ENCODE measurements at regions not wholly inside any gene's neighbourhood (a gene's known extent, or its start where the extent isn't known, plus 50 kb on each side); places are given as distances from the start of the nearest gene placed in this dataset.

- Histone ChIP-seq H3K27me3 (no peaks in the 10 kb centered on the region), H3K9me3 (no peaks in the 10 kb centered on the region), H3K4me3 (no peak overlapping the region), H3K27ac (no peak overlapping the region), H3K4me1 (no peaks in the 10 kb centered on the region), H3K36me3 (no peaks in the 10 kb centered on the region)
- in situ Hi-C loops (cut with MboI; ENCODE audit: low pct_ligation_motif_present in 1 of 4, low pct_unique_long_range_greater_than_20kb in 1 of 4, low sequenced_read_pairs in 3 of 4), result no loop called here
- WGBS, 2 donors (ENCODE audit: low coverage in 1 of 2), result 43 to 90% methylated on average over 1 to 4 of the region's 4 CpGs
- no peak for DNase-seq
- intact Hi-C loops (cut with DNase I; ENCODE audit: low total_unique reads), result no loop called here
- TF ChIP-seq, protein P1, sequence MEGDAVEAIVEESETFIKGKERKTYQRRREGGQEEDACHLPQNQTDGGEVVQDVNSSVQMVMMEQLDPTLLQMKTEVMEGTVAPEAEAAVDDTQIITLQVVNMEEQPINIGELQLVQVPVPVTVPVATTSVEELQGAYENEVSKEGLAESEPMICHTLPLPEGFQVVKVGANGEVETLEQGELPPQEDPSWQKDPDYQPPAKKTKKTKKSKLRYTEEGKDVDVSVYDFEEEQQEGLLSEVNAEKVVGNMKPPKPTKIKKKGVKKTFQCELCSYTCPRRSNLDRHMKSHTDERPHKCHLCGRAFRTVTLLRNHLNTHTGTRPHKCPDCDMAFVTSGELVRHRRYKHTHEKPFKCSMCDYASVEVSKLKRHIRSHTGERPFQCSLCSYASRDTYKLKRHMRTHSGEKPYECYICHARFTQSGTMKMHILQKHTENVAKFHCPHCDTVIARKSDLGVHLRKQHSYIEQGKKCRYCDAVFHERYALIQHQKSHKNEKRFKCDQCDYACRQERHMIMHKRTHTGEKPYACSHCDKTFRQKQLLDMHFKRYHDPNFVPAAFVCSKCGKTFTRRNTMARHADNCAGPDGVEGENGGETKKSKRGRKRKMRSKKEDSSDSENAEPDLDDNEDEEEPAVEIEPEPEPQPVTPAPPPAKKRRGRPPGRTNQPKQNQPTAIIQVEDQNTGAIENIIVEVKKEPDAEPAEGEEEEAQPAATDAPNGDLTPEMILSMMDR (IDR thresholded peaks at IDR 0.05), result no peak
These were observed 124.4 kb upstream of the MRPS22 start for GRCh38 chr3:139219463-139219862.

DNA sequence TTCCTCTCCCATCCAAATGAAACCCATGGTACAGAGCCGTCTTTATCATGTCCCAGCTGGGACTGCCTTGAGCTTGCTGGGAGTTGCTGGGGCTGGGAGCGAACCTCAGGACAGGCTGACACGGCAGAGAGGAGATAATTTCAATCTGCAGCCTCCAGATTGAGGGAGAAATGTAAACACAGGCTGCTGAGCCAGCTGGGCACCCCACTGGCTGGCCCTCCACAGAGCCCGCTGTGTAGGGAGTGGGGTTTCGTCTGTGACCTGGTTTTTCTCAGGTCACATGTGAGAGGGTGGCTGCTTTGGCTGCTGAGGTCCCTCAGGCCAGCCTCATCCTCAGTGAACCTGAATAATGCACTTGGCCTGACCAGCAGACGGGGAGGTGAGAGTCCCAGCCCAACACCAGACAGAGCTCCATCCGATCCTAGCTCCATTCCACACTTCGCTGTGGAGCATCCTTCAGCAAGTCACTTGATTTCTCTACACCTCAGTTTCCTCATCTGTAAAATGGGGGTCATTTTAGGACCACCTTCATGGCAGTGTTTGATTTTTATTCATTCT is 121.6 kb upstream of the MRPS22 start:
- Histone ChIP-seq H3K27me3 (no peaks in the 10 kb centered on the region), H3K4me3 (no peak overlapping the region)

GRCh38 chr3:139225548-139225947 is 118.3 kb upstream of the MRPS22 start:
- Histone ChIP-seq H3K27ac (no peak overlapping the region), H3K9me3 (no peaks in the 10 kb centered on the region), H3K4me1 (no peaks in the 10 kb centered on the region), H3K27me3 (no peaks in the 10 kb centered on the region), H3K36me3 (no peaks in the 10 kb centered on the region), H3K4me3 (no peak overlapping the region)
- no peak for DNase-seq
- in situ Hi-C loops (cut with MboI; ENCODE audit: low pct_ligation_motif_present in 1 of 4, low pct_unique_long_range_greater_than_20kb in 1 of 4, low sequenced_read_pairs in 3 of 4) (no loop called here), intact Hi-C loops (cut with DNase I; ENCODE audit: low total_unique reads) (no loop called here)
- WGBS, 2 donors (ENCODE audit: low coverage in 1 of 2), result 43 to 61% methylated on average over 1 to 4 of the region's 4 CpGs
- TF ChIP-seq, protein P1 (IDR thresholded peaks at IDR 0.05), result no peak
- TF ChIP-seq EP300 (IDR thresholded peaks at IDR 0.05; ENCODE audit: low read depth) (no peak), POLR2A (IDR thresholded peaks at IDR 0.05) (no peak), POLR2AphosphoS5 (IDR thresholded peaks at IDR 0.05) (no peak)

More for the DNA sequence above, 121.6 kb upstream of the MRPS22 start:
- Histone ChIP-seq H3K36me3 (no peaks in the 10 kb centered on the region), H3K4me1 (no peaks in the 10 kb centered on the region), H3K27ac (no peak overlapping the region), H3K9me3 (no peaks in the 10 kb centered on the region)
- intact Hi-C loops (cut with DNase I; ENCODE audit: low total_unique reads) (no loop called here), in situ Hi-C loops (cut with MboI; ENCODE audit: low pct_ligation_motif_present in 1 of 4, low pct_unique_long_range_greater_than_20kb in 1 of 4, low sequenced_read_pairs in 3 of 4) (no loop called here)
- 70% methylated on average over 8 of the region's 8 CpGs; no CpG with 5 or more reads in 1 of the 2 donors for WGBS, 2 donors (ENCODE audit: low coverage in 1 of 2)
- no peak for DNase-seq
- TF ChIP-seq POLR2AphosphoS5 (IDR thresholded peaks at IDR 0.05), result no peak
- no peak for TF ChIP-seq EP300 (IDR thresholded peaks at IDR 0.05; ENCODE audit: low read depth)
- TF ChIP-seq, protein P1 (IDR thresholded peaks at IDR 0.05), result no peak
- no peak for TF ChIP-seq POLR2A (IDR thresholded peaks at IDR 0.05)

- Histone ChIP-seq H3K4me3 (no peak overlapping the region), H3K4me1 (no peaks in the 10 kb centered on the region), H3K9me3 (no peaks in the 10 kb centered on the region), H3K27ac (no peak overlapping the region), H3K27me3 (no peaks in the 10 kb centered on the region), H3K36me3 (no peaks in the 10 kb centered on the region)
- no peak for DNase-seq
- intact Hi-C loops (cut with DNase I; ENCODE audit: low total_unique reads) (no loop called here), in situ Hi-C loops (cut with MboI; ENCODE audit: low pct_ligation_motif_present in 1 of 4, low pct_unique_long_range_greater_than_20kb in 1 of 4, low sequenced_read_pairs in 3 of 4) (no loop called here)
- WGBS, 2 donors (ENCODE audit: low coverage in 1 of 2), result 71% methylated on average over 3 of the region's 3 CpGs; no CpG with 5 or more reads in 1 of the 2 donors
- TF ChIP-seq EP300 (IDR thresholded peaks at IDR 0.05; ENCODE audit: low read depth) (no peak), POLR2AphosphoS5 (IDR thresholded peaks at IDR 0.05) (no peak), POLR2A (IDR thresholded peaks at IDR 0.05) (no peak)
- TF ChIP-seq, protein P1 (IDR thresholded peaks at IDR 0.05), result no peak
These were observed 117.1 kb upstream of the MRPS22 start for GRCh38 chr3:139226731-139227130.
